A673 (cell line): ENCODE measurements at regions not wholly inside any gene's neighbourhood (a gene's known extent, or its start where the extent isn't known, plus 50 kb on each side); places are given as distances from the start of the nearest gene placed in this dataset.

Experiments used
- BruUV-seq: library from RNA; stranded (reverse); fragments of 400-500 nt; replicated peaks from 2 replicates; lab custom pipeline; 2021; lab: Mats Ljungman, UMichigan
- CTCF ChIA-PET: fragments of 300-600 bp; sonication (Branson Sonifier 250); formaldehyde crosslinking; loops from one replicate; lab custom pipeline; 2022; ENCODE audit warnings: antibody characterized with exemption; lab: Charles Lee
- POLR2A ChIA-PET: fragments of 300-600 bp; sonication (Branson Sonifier 250); formaldehyde crosslinking; loops from one replicate; lab custom pipeline; 2022; ENCODE audit warnings: antibody characterized with exemption; ENCODE audit not compliant: low non-redundant PET; lab: Charles Lee
- DNase-seq: peaks from one replicate; pipeline ENCODE4 v3.0.0-alpha.2; 2015; ENCODE audit warnings: low spot score
- H3K27ac ChIP-seq: fragments of 200-600 bp; sonication (generic); 2 replicates; pipeline ENCODE4 v1.5.1; 2016; ENCODE audit warnings: mixed run types, low read depth, mild to moderate bottlenecking, mixed read lengths, antibody characterized with exemption, low read length; ENCODE audit not compliant: poor library complexity, severe bottlenecking
- H3K27me3 ChIP-seq: fragments of 200-600 bp; sonication (generic); replicated peaks from 2 replicates; pipeline ENCODE4 v1.6.1; 2017; ENCODE audit warnings: mixed run types, low read depth, mild to moderate bottlenecking, mixed read lengths, antibody characterized with exemption, low read length; ENCODE audit not compliant: insufficient read depth, poor library complexity
- H3K36me3 ChIP-seq: fragments of 200-600 bp; sonication (generic); 2 replicates; pipeline ENCODE4 v1.6.1; 2016; ENCODE audit warnings: mixed run types, mild to moderate bottlenecking, mixed read lengths, antibody characterized with exemption, low read length; ENCODE audit not compliant: insufficient read depth, poor library complexity, severe bottlenecking
- H3K4me1 ChIP-seq: fragments of 200-600 bp; sonication (generic); 2 replicates; pipeline ENCODE4 v1.6.1; 2017; ENCODE audit warnings: mixed run types, mild to moderate bottlenecking, mixed read lengths, antibody characterized with exemption, low read length; ENCODE audit not compliant: insufficient read depth, poor library complexity, severe bottlenecking
- H3K4me3 ChIP-seq: fragments of 200-600 bp; sonication (generic); 2 replicates; pipeline ENCODE4 v1.5.1; 2016; ENCODE audit warnings: low read depth, mixed run types, mild to moderate bottlenecking, mixed read lengths, low read length; ENCODE audit not compliant: poor library complexity, severe bottlenecking
- H3K9me3 ChIP-seq: fragments of 200-600 bp; sonication (generic); 2 replicates; pipeline ENCODE4 v1.6.1; 2016; ENCODE audit warnings: mixed run types, low read depth, mild to moderate bottlenecking, mixed read lengths, antibody characterized with exemption, low read length; ENCODE audit not compliant: poor library complexity, severe bottlenecking
- CTCF ChIP-seq: fragments of 300-800, 200-600 bp; sonication (generic); conservative IDR thresholded peaks from 2 replicates; pipeline ENCODE4 v1.5.1; 2017; ENCODE audit warnings: low read depth, mild to moderate bottlenecking, antibody characterized with exemption, low read length, moderate library complexity, mixed read lengths
- EZH2 ChIP-seq: fragments of 200-600 bp; sonication (generic); IDR thresholded peaks from 2 replicates; pipeline ENCODE4 v1.6.1; 2017; ENCODE audit warnings: borderline replicate concordance, low read depth, mild to moderate bottlenecking, mixed read lengths, antibody characterized with exemption, low read length; ENCODE audit not compliant: poor library complexity, severe bottlenecking
- intact Hi-C: fragments of 100-400 bp; cut with micrococcal nuclease; formaldehyde crosslinking; loops from one replicate; pipeline ENCODE4 v1.10.0; 2022; ENCODE audit not compliant: unreplicated experiment

- Histone ChIP-seq H3K27me3 (no peaks in the 10 kb centered on the region), H3K4me1 (no peaks in the 10 kb centered on the region), H3K9me3 (peaks cover 13% of the 10 kb centered on the region), H3K36me3 (no peaks in the 10 kb centered on the region), H3K27ac (no peak overlapping the region), H3K4me3 (no peak overlapping the region)
- ChIA-PET CTCF (interaction anchor here (0.7 kb wide), 1 partner anchor 92 kb away, joined by 4 read pairs; no protein-coding TSS in a partner anchor), POLR2A (no interaction called here)
- DNase-seq: no peak
- no TSS peak for BruUV-seq
- intact Hi-C loops: no loop called here
- TF ChIP-seq EZH2: no peak
- no peak for TF ChIP-seq CTCF
Observed at GRCh38 chr13:63607153-63607552, 2191.5 kb upstream of the PCDH20 start.

GRCh38 chr13:63605962-63606361, 2190.3 kb upstream of the PCDH20 start:
- Histone ChIP-seq H3K36me3 (no peaks in the 10 kb centered on the region), H3K4me3 (no peak overlapping the region), H3K27me3 (no peaks in the 10 kb centered on the region), H3K9me3 (peaks cover 13% of the 10 kb centered on the region), H3K27ac (no peak overlapping the region), H3K4me1 (no peaks in the 10 kb centered on the region)
- DNase-seq: no peak
- POLR2A ChIA-PET: no interaction called here
- TF ChIP-seq EZH2 (no peak), CTCF (no peak)
- no TSS peak for BruUV-seq
- CTCF ChIA-PET: no interaction called here
- intact Hi-C loops: no loop called here

GRCh38 chr13:63605403-63605802, 2189.8 kb upstream of the PCDH20 start:
- H3K4me3 ChIP-seq: no peak overlapping the region
- H3K36me3 ChIP-seq: no peaks in the 10 kb centered on the region
- ChIA-PET POLR2A (no interaction called here), CTCF (no interaction called here)
- no peaks in the 10 kb centered on the region for H3K4me1 ChIP-seq
- peaks cover 13% of the 10 kb centered on the region for H3K9me3 ChIP-seq
- no peak for DNase-seq
- intact Hi-C loops: no loop called here
- no peak overlapping the region for H3K27ac ChIP-seq
- no TSS peak for BruUV-seq
- H3K27me3 ChIP-seq: no peaks in the 10 kb centered on the region
- TF ChIP-seq EZH2 (no peak), CTCF (no peak)
